ENCODE measurements at regions not wholly inside any gene's neighbourhood (a gene's known extent, or its start where the extent isn't known, plus 50 kb on each side); places are given as distances from the start of the nearest gene placed in this dataset.

DNA sequence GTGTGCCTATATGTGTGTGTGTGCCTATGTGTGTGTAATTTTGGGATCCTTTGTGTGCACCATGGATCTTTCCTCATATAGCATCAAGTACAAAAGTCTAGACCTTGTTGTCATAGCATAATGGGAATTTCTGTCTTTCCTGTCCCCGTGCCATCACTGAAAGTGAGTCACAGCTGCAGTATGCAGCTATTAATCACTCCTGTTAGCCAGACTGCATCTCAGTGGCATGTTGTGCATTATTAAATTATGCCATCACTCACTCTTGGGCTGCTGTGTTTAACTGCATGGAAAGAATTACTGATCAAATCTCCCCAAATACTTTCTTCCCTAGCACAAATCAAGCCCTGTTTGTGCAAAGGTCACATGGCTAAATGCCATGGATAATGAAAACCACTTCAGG, 92.4 kb downstream of the CBLN1 start:
- Histone ChIP-seq H3K4me3 (no peak overlapping the region), H3K27ac (no peak overlapping the region), H3K4me1 (ENCODE audit: insufficient read depth) (no peaks in the 10 kb centered on the region), H3K27me3 (no peaks in the 10 kb centered on the region), H3K36me3 (no peaks in the 10 kb centered on the region), H3K9me3 (no peaks in the 10 kb centered on the region)
- intact Hi-C loops (cut with DNase I) = no loop called here
- DNase-seq = no peak
- WGBS, 3 donors = 35 to 58% (median 57%) methylated on average over 1 of the region's 1 CpG
- TF ChIP-seq, protein P1, sequence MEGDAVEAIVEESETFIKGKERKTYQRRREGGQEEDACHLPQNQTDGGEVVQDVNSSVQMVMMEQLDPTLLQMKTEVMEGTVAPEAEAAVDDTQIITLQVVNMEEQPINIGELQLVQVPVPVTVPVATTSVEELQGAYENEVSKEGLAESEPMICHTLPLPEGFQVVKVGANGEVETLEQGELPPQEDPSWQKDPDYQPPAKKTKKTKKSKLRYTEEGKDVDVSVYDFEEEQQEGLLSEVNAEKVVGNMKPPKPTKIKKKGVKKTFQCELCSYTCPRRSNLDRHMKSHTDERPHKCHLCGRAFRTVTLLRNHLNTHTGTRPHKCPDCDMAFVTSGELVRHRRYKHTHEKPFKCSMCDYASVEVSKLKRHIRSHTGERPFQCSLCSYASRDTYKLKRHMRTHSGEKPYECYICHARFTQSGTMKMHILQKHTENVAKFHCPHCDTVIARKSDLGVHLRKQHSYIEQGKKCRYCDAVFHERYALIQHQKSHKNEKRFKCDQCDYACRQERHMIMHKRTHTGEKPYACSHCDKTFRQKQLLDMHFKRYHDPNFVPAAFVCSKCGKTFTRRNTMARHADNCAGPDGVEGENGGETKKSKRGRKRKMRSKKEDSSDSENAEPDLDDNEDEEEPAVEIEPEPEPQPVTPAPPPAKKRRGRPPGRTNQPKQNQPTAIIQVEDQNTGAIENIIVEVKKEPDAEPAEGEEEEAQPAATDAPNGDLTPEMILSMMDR (IDR thresholded peaks at IDR 0.05) = no peak
- TF ChIP-seq EP300 (IDR thresholded peaks at IDR 0.05) = no peak
- no peak for TF ChIP-seq POLR2A (IDR thresholded peaks at IDR 0.05)

DNA sequence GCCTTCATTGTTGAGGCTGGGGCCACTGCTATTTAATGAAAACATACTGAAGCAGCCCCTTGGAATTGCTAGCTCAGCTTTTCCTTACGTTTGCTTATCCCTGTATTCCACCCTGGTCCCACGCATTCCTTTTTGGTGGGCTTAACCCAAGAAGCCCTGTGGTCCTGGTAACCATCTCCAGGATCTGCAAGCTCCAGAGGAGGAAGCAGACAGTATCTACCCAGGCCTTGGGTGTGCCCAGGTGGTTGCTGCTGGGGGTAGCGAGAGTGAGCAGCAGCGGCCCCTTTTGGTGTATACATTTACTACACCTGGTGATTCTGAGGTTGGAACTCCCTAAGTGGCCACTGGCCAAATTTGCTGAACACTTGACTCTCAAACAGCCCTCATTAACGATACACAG, 97.7 kb downstream of the CBLN1 start:
- no peaks in the 10 kb centered on the region for H3K4me1 ChIP-seq (ENCODE audit: insufficient read depth)
- intact Hi-C loops (cut with DNase I) = no loop called here
- TF ChIP-seq POLR2A (IDR thresholded peaks at IDR 0.05) = no peak
- no peak for TF ChIP-seq EP300 (IDR thresholded peaks at IDR 0.05)
- TF ChIP-seq, protein P1 (IDR thresholded peaks at IDR 0.05) = no peak
- no peaks in the 10 kb centered on the region for H3K27me3 ChIP-seq
- no peak overlapping the region for H3K27ac ChIP-seq
- H3K9me3 ChIP-seq = no peaks in the 10 kb centered on the region
- no peak for DNase-seq
- WGBS, 3 donors = 12 to 25% (median 25%) methylated on average over 5 of the region's 5 CpGs
- H3K4me3 ChIP-seq = no peak overlapping the region
- H3K36me3 ChIP-seq = no peaks in the 10 kb centered on the region

DNA sequence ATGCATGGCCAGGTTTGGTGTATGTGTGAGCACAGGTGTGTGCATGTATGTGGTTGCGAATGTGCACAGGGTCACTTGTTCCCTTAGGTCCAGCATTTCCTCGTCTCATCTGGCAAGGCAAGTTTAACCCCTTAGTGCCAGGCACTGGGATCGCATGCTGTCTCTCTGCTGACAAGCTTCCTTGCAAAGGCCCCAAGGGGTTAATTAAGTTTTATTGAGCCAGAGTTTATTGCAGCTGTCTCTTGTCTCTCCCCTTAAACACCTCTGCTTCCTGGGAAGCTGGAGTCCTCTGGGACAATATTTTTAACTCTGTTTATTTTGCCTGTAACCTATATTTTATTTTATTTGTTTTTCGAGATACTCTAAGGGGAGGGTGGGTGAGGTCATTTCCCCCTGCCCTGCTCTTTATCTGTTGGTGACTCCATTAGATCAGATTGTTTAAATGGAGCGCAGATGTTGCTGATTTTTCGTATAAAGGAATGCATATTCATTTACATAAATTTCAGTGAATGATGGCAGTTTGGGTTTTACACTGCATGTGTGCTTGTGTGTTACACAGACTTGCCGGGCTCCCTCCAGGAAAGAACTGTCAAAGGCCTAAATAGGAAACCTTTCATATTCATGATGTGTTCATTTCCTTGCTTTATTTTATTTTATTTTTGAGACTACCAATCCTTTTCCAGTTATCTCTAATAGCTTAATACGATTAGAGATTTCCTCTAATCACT, 99.7 kb downstream of the CBLN1 start:
- H3K4me1 ChIP-seq (ENCODE audit: insufficient read depth) = no peaks in the 10 kb centered on the region
- intact Hi-C loops (cut with DNase I) = no loop called here
- no peaks in the 10 kb centered on the region for H3K27me3 ChIP-seq
- H3K4me3 ChIP-seq = no peak overlapping the region
- 22 to 37% (median 27%) methylated on average over 8 of the region's 8 CpGs for WGBS, 3 donors
- TF ChIP-seq, protein P1 (IDR thresholded peaks at IDR 0.05) = no peak
- no peak for TF ChIP-seq POLR2A (IDR thresholded peaks at IDR 0.05)
- TF ChIP-seq EP300 (IDR thresholded peaks at IDR 0.05) = no peak
- no peaks in the 10 kb centered on the region for H3K36me3 ChIP-seq
- no peak overlapping the region for H3K27ac ChIP-seq
- DNase-seq = no peak
- no peaks in the 10 kb centered on the region for H3K9me3 ChIP-seq

DNA sequence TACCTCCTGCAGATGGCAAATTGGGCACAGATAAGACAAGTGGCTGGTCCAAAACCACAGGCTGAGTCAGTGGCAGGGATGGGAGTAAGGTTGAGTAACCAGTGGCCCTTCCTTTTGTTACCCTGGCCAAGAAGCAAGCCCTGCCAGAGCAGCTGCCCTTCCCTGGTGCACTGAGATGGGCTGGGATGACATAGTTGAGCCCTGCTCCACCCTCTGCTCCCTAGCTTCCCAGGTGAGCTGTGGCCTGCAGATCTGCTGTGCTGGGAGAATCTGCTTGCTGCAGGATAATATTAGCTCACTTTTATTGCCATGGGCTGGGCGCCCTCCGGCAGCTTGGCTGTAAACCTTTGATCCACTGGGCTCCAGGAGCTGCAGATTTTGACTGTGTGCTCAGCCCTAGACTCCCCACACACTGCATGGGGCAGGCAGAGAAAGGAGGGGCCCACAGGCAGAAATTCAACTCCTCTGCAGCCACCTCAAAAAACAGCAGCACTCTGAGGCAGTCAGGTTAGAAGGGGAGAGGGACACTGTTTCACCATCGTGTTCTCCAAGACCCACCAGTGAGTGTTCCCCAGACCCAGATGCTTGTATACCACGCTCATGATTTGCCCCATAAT, 101.8 kb downstream of the CBLN1 start:
- Histone ChIP-seq H3K36me3 (no peaks in the 10 kb centered on the region), H3K27ac (no peak overlapping the region), H3K9me3 (no peaks in the 10 kb centered on the region), H3K4me1 (ENCODE audit: insufficient read depth) (no peaks in the 10 kb centered on the region), H3K4me3 (no peak overlapping the region), H3K27me3 (no peaks in the 10 kb centered on the region)
- TF ChIP-seq EP300 (IDR thresholded peaks at IDR 0.05) (no peak), POLR2A (IDR thresholded peaks at IDR 0.05) (no peak)
- TF ChIP-seq, protein P1 (IDR thresholded peaks at IDR 0.05) = no peak
- intact Hi-C loops (cut with DNase I) = no loop called here
- 26 to 39% (median 34%) methylated on average over 4 of the region's 4 CpGs for WGBS, 3 donors
- DNase-seq = no peak

Measured in ovary (tissue), 7 donors.